Chondrocyte (in vitro differentiated cells): ENCODE measurements at regions not wholly inside any gene's neighbourhood (a gene's known extent, or its start where the extent isn't known, plus 50 kb on each side); places are given as distances from the start of the nearest gene placed in this dataset. TPM values are rescaled to one million over a fixed set of nuclear protein-coding genes. Genes with fewer than 3 reads are reported as not detected.

Experiments used
- DNase-seq: peaks from one replicate; pipeline ENCODE4 v3.0.0; 2021; ENCODE audit warnings: mixed read lengths, low spot score
- H3K27ac Mint-ChIP-seq: one replicate; pipeline ENCODE4 v1.8.0; 2021; ENCODE audit warnings: mild to moderate bottlenecking, moderate library complexity, mixed read lengths; ENCODE audit not compliant: unreplicated experiment
- H3K27me3 Mint-ChIP-seq: 2 replicates; pipeline ENCODE4 v1.8.0; 2021; ENCODE audit warnings: low read depth, mixed read lengths
- H3K36me3 Mint-ChIP-seq: 2 replicates; pipeline ENCODE4 v1.8.0; 2021; ENCODE audit warnings: low read depth, mixed read lengths
- H3K4me1 Mint-ChIP-seq: 2 replicates; pipeline ENCODE4 v1.8.0; 2021; ENCODE audit warnings: low read depth, mild to moderate bottlenecking, mixed read lengths
- H3K4me3 Mint-ChIP-seq: one replicate; pipeline ENCODE4 v1.8.0; 2021; ENCODE audit warnings: mild to moderate bottlenecking, moderate library complexity, mixed read lengths; ENCODE audit not compliant: unreplicated experiment
- H3K9me3 Mint-ChIP-seq: 2 replicates; pipeline ENCODE4 v1.8.0; 2021; ENCODE audit warnings: low read depth, mixed read lengths
- CTCF ChIP-seq: fragments of 200-600 bp; sonication (generic); IDR thresholded peaks from 2 replicates; pipeline ENCODE4 v1.5.0; 2021; ENCODE audit warnings: antibody characterized with exemption, mild to moderate bottlenecking, moderate library complexity
- microRNA-seq: library from miRNA; unstranded; fragments of <30 nt; microRNA quantifications from one replicate; pipeline ENCODE4 v1.2.0, GENCODE V29; 2020; ENCODE audit warnings: borderline number of aligned reads

- no peaks in the 10 kb centered on the region for H3K27me3 Mint-ChIP-seq
- peaks cover 1% of the 10 kb centered on the region for H3K36me3 Mint-ChIP-seq
- no peaks in the 10 kb centered on the region for H3K4me1 Mint-ChIP-seq
- no peak overlapping the region for H3K27ac Mint-ChIP-seq
- H3K9me3 Mint-ChIP-seq, result peaks cover 44% of the 10 kb centered on the region
- no peak overlapping the region for H3K4me3 Mint-ChIP-seq
- TF ChIP-seq CTCF, result no peak
- no peak for DNase-seq
Observed at GRCh38 chr19:53696951-53697350, 65.2 kb downstream of the DPRX start.

DNA sequence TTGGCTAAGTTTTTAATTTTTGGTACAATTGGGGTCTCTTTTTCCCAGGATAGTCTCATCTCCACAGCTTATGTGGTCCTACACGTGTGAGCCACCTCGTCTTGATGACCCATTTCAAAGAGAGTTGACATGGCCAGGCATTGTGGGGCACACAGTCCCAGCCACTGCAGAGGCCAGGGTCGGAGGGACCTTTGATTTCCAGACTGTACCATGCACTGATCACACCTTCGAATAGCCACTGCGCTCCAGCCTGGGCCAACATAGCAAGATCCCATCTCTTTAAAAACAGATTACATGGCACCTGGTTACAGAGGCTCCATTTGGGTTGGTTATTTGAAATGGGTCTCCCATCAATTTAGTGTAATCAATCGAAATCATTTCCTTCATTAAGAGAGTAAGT lies 71.6 kb downstream of the DPRX start:
- Mint-ChIP-seq H3K9me3 (peaks cover 58% of the 10 kb centered on the region), H3K4me1 (no peaks in the 10 kb centered on the region), H3K27me3 (no peaks in the 10 kb centered on the region), H3K4me3 (no peak overlapping the region), H3K27ac (no peak overlapping the region), H3K36me3 (no peaks in the 10 kb centered on the region)
- no peak for DNase-seq
- TF ChIP-seq CTCF, result no peak

DNA sequence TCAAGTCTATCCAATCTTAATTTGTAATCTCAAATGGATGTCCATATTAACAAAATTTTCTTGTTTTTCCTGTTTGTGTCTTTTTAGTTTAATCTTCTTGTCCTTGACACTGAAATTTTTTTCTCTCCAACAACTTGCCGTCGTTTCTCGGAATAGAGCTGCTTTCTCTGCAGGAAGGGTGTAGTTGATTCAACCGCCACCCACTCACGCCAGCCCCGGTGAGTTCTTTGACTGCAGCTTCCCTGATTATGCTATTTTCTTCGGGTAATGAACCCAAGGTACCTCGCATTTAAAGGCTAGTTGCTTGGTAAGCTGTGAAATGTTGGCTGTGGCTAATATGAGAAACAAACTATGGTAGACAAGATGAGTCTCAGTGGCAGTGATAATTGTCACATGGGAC lies 72.2 kb downstream of the DPRX start:
- Mint-ChIP-seq H3K27me3 (no peaks in the 10 kb centered on the region), H3K4me1 (no peaks in the 10 kb centered on the region), H3K36me3 (no peaks in the 10 kb centered on the region), H3K27ac (no peak overlapping the region), H3K4me3 (no peak overlapping the region), H3K9me3 (peaks cover 62% of the 10 kb centered on the region)
- no peak for DNase-seq
- no peak for TF ChIP-seq CTCF

DNA sequence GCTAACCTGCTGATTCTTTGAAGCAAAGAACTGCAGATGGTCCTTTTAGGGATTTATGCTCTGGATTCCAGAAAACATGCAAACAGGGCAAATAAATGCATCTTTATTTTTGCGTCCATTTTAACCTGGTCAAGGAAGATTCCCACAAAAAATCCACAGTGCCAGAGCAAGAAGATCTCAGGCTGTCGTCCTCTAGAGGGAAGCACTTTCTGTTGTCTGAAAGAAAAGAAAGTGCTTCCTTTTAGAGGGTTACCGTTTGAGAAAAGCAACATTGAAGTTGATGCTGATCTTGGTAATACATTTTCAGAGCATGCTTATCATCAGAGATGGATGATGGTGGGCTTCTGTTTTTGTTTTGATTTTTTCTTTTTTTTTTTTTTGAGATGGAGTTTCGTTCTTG lies 75.5 kb downstream of the DPRX start:
- no peak for TF ChIP-seq CTCF
- H3K9me3 Mint-ChIP-seq, result peaks cover 39% of the 10 kb centered on the region
- no peaks in the 10 kb centered on the region for H3K27me3 Mint-ChIP-seq
- H3K4me1 Mint-ChIP-seq, result no peaks in the 10 kb centered on the region
- no peak overlapping the region for H3K27ac Mint-ChIP-seq
- no peaks in the 10 kb centered on the region for H3K36me3 Mint-ChIP-seq
- no peak for DNase-seq
- no peak overlapping the region for H3K4me3 Mint-ChIP-seq

GRCh38 chr19:53730391-53730790 lies 93.7 kb downstream of the NLRP12 start:
- Mint-ChIP-seq H3K9me3 (peaks cover 39% of the 10 kb centered on the region), H3K27me3 (no peaks in the 10 kb centered on the region), H3K4me1 (no peaks in the 10 kb centered on the region), H3K27ac (no peak overlapping the region), H3K4me3 (no peak overlapping the region), H3K36me3 (no peaks in the 10 kb centered on the region)
- peak; percentile 17 for DNase-seq
- TF ChIP-seq CTCF, result no peak

Small RNAs in the stretch of these regions (microRNA-seq; reads per million reads assigned to microRNA genes)
- gene MIR516B2 (not detected), gene MIR517A (not detected), gene MIR517B (not detected), gene MIR518B (not detected), gene MIR518C (not detected), gene MIR518E (not detected), gene MIR518F (not detected), gene MIR519D (not detected), gene MIR520B (not detected), gene MIR520C (not detected), gene MIR520D (not detected), gene MIR520G (not detected), gene MIR521-2 (not detected), gene MIR523 (not detected), gene MIR524 (not detected), gene MIR525 (not detected), gene MIR526A1 (not detected), gene MIR526A2 (not detected)
